WTC11 (cell line): ENCODE measurements at regions not wholly inside any gene's neighbourhood (a gene's known extent, or its start where the extent isn't known, plus 50 kb on each side); places are given as distances from the start of the nearest gene placed in this dataset.

Experiments used
- ATF2 ChIP-seq: sonication (generic); formaldehyde crosslinking; IDR thresholded peaks from 2 replicates; pipeline ENCODE4 v1.8.1; 2022; ENCODE audit warnings: low read depth, missing genetic modification reagents, borderline replicate concordance
- ATF3 ChIP-seq: sonication (generic); formaldehyde crosslinking; conservative IDR thresholded peaks from 2 replicates; pipeline ENCODE4 v1.8.1; 2022; ENCODE audit warnings: mild to moderate bottlenecking, missing genetic modification reagents
- CREM ChIP-seq: sonication (generic); formaldehyde crosslinking; IDR thresholded peaks from 2 replicates; pipeline ENCODE4 v1.8.1; 2022; ENCODE audit warnings: mild to moderate bottlenecking, missing genetic modification reagents, moderate library complexity
- CTCF ChIP-seq: fragments of 200-600 bp; IDR thresholded peaks from 2 replicates; pipeline ENCODE4 v1.8.0; 2022; ENCODE audit warnings: antibody characterized with exemption
- E2F4 ChIP-seq: sonication (generic); formaldehyde crosslinking; IDR thresholded peaks from 2 replicates; pipeline ENCODE4 v1.8.1; 2022; ENCODE audit warnings: low read depth, mild to moderate bottlenecking, moderate library complexity, missing genetic modification reagents, borderline replicate concordance
- FOXK1 ChIP-seq: sonication (generic); formaldehyde crosslinking; IDR thresholded peaks from 2 replicates; pipeline ENCODE4 v1.8.0; 2022; ENCODE audit warnings: mild to moderate bottlenecking, moderate library complexity, missing genetic modification reagents
- NR1H2 ChIP-seq: sonication (generic); formaldehyde crosslinking; IDR thresholded peaks from 2 replicates; pipeline ENCODE4 v1.9.0; 2021; ENCODE audit warnings: mild to moderate bottlenecking, moderate library complexity, missing genetic modification reagents
- NR3C1 ChIP-seq: sonication (generic); formaldehyde crosslinking; conservative IDR thresholded peaks from 2 replicates; pipeline ENCODE4 v1.8.1; 2023; ENCODE audit warnings: low read depth, mild to moderate bottlenecking, missing genetic modification reagents
- SP1 ChIP-seq: sonication (generic); formaldehyde crosslinking; conservative IDR thresholded peaks from 2 replicates; pipeline ENCODE4 v1.8.1; 2022; ENCODE audit warnings: missing genetic modification reagents
- TEAD4 ChIP-seq: sonication (generic); formaldehyde crosslinking; IDR thresholded peaks from 2 replicates; pipeline ENCODE4 v1.8.0; 2022; ENCODE audit warnings: mild to moderate bottlenecking, missing genetic modification reagents
- ZNF232 ChIP-seq: sonication (generic); formaldehyde crosslinking; IDR thresholded peaks from 2 replicates; pipeline ENCODE4 v1.8.0; 2022; ENCODE audit warnings: mild to moderate bottlenecking, missing genetic modification reagents
- ZNF263 ChIP-seq: sonication (generic); formaldehyde crosslinking; IDR thresholded peaks from 2 replicates; pipeline ENCODE4 v1.8.1; 2022; ENCODE audit warnings: low read depth, mild to moderate bottlenecking, moderate library complexity, missing genetic modification reagents
- ZNF416 ChIP-seq: fragments of 250-450 bp; sonication (Bioruptor Pico); IDR thresholded peaks from 2 replicates; pipeline ENCODE4 v1.9.0; 2021; ENCODE audit warnings: mild to moderate bottlenecking, inconsistent platforms
- ZNF512 ChIP-seq: sonication (generic); formaldehyde crosslinking; IDR thresholded peaks from 2 replicates; pipeline ENCODE4 v1.8.1; 2022; ENCODE audit warnings: missing genetic modification reagents, borderline replicate concordance

GRCh38 chr3:3446251-3446650, 266.8 kb upstream of the CRBN start:
- TF ChIP-seq ZNF232 (CRISPR knock-in tag) (no peak), NR1H2 (CRISPR knock-in tag) (no peak), CTCF (no peak), SP1 (no peak), ZNF512 (CRISPR knock-in tag) (no peak), ATF2 (CRISPR knock-in tag) (no peak), ATF3 (CRISPR knock-in tag) (no peak), TEAD4 (CRISPR knock-in tag) (no peak), ZNF263 (no peak), NR3C1 (CRISPR knock-in tag) (no peak), CREM (CRISPR knock-in tag) (no peak), FOXK1 (CRISPR knock-in tag) (no peak), ZNF416 (CRISPR knock-in tag) (no peak), E2F4 (CRISPR knock-in tag) (no peak)
